ENCODE measurements at regions not wholly inside any gene's neighbourhood (a gene's known extent, or its start where the extent isn't known, plus 50 kb on each side); places are given as distances from the start of the nearest gene placed in this dataset.

GRCh38 chr3:117874904-117875874 lies 1159.5 kb downstream of the IGSF11 start:
- no peak for DNase-seq

- no peak for DNase-seq
These were observed 1158.8 kb downstream of the IGSF11 start for GRCh38 chr3:117875887-117876286.

DNA sequence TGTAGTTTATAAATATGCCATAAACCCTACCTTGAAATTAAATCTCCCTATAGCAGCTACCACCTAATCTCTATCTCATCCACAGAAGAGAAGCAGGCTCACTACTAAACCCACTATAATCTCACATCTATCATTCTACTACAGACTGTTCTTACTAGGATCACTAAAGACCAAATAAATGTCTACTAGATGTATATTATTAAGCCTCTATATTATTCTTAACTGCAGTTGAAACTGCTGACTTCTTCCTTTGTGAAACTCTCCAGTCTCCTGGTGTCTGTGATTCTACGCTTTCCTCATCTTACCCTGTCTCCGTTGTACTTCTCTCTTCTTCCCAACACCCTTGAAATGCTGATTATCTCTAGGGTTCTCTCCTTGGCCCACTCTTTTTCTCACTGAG lies 1154.0 kb downstream of the IGSF11 start:
- no peak for DNase-seq

- DNase-seq, result no peak
These were observed 1153.4 kb downstream of the IGSF11 start for GRCh38 chr3:117881210-117881609.

GRCh38 chr3:117885011-117885441 lies 1149.6 kb downstream of the IGSF11 start:
- no peak for DNase-seq

DNA sequence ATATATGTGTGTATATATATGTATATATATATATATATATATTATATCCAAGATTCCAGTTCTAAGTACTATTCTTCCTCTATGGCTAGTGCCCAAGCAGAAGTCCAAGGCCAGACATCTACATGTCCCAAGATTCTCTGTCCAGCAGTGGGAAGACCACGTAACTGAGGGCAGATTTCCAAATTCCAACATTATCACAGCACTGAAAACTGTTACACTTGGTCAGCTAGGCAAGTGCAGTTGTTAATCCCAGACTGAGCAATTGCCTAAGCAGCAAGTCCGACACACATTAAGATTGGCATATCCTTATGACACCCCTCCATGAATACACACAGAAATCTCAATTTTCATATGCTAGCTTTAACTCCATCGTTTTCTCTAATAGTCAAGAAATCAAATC lies 1148.5 kb downstream of the IGSF11 start:
- no peak for DNase-seq

GRCh38 chr3:117887031-117887430 lies 1147.6 kb downstream of the IGSF11 start:
- no peak for DNase-seq

GRCh38 chr3:117887901-117888300 lies 1146.7 kb downstream of the IGSF11 start:
- DNase-seq, result no peak

DNA sequence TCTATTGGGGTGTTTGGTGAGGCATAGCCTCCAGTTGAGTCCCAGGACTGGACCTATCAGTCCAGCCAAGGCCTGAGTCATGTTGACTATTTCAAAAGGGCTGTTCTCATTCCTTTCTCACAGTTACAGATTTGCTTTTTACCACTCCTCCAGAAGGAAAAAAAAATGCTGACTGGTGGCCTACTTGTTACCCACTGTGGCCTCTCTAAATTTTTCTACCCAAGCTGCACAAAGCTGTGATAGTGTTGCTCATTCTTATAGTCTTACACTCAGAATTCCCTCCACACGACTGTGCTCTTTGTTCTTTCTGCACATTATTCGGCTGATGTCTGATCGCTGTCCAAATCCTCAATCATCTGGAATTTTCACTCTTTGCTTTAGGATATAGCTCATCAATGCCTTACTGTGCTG lies 1142.2 kb downstream of the IGSF11 start:
- DNase-seq, result no peak

DNA sequence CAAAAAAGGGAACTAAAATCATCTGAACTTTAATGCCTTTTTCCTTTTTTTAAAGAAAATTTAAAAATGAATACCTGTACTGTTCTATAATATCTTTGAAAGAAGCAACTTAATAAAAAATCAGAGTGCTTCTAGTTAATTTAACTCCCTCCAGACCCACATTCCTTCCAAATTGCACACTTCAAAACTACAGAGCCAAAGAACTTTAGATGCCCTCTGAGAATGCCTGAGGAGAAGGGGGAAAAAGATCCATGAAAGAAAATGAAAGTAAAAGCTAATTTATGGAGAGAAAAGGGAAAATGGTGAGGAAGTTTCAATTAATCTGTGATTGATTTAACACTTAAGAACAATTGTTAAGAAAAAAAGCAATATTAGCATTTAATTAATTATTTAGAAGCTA lies 1141.6 kb downstream of the IGSF11 start:
- no peak for DNase-seq

DNA sequence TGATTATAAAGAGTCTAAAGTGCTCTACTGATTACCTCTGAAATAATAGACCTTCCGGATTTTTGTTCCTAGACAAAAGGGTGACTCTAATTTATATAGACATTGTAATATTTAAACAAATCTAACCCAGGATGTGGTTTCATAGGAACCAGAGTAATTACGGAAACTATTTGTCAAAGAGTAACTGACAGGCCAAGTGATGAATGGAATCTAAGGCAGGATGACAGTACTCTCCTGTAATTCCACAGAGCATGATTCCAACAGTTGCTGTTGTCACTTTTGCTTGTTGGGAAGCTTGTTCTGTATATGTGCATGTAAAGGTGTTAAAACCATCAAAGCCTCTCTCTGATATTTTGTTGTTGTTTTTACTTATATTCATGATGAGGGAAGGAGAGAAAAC lies 1141.0 kb downstream of the IGSF11 start:
- DNase-seq, result no peak

GRCh38 chr3:117898722-117899522 lies 1135.7 kb downstream of the IGSF11 start:
- no peak for DNase-seq

DNA sequence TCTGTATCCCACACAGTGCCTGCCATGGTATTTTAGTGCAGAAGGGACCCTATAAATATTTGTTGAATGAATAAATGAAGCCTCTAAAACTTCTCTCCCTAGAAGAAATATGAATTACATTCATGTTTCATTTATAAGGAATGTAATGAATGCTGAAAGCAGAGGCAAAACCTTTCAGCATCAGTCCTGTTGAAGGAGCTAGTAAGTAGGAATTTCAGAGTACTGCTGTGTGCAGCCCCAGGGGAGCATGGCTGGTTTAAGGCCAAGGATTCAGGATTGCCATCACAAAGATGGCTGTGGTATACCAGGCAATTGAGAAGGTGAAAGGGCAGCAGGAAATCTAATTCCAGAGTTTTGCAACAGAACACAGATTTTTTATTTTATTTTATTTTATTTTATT lies 1131.4 kb downstream of the IGSF11 start:
- no peak for DNase-seq

- no peak for DNase-seq
These were observed 1123.7 kb downstream of the IGSF11 start for GRCh38 chr3:117910820-117911521.

- DNase-seq, result no peak
These were observed 1122.3 kb downstream of the IGSF11 start for GRCh38 chr3:117912352-117912751.

DNA sequence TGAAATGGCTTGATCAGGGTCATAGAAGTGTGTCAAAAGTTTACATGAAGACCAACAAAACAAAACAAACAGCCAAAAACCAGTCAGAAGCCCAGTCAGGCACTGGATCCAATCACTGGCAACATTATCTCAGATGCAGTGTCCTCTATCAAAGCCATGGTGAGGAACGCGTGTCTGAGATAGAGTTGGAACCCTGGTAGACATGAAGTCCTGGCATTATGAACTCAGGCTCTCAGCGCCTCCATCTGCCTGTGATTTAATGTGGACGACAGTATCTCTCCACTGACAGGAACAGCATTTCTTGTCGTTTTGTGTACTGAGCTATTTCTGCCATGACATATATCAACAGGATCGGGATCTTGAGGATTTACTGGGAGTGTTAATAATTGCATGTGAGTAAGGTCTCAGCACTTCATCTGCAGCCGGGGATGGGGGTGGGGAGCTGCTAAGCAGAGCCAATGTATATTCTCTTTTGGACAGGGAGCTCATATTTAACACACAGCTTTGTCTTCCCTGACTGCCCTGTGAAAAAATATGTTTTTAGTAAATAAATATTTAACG lies 1120.0 kb downstream of the IGSF11 start:
- no peak for DNase-seq

GRCh38 chr3:117916839-117917238 lies 1117.8 kb downstream of the IGSF11 start:
- DNase-seq, result no peak

- DNase-seq, result no peak
These were observed 1115.0 kb downstream of the IGSF11 start for GRCh38 chr3:117919621-117920020.

DNA sequence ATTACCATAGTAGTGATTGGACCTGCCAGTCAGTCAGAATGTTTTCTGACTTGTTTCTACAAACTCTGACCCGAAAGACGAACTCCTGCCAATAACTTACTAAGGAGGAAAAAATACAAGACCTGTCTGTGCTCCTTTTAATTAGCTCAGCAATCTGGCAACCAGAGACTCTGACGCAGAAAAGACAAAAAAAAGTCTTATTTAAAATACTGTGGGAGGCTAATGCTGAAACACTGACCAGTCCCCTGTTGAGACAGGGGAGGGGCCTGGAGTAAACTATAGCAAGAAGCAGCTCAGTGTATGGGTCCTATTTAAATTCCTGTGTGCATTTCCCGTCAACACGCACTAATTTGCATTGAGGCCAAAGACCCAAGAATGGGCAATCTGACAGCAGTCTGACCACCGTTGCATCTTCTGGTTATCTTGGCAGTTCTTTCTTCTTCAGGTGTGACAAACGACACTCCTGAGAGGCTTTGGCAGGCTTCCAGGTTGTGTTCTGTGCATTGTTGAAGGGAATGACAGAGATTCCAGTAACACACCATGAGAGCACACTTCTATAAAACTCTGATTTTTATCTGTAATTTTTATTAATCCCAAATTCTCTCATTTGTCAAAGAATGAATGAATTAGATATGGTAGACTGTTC lies 1114.3 kb downstream of the IGSF11 start:
- DNase-seq, result no peak

GRCh38 chr3:117921411-117921810 lies 1113.2 kb downstream of the IGSF11 start:
- no peak for DNase-seq

- no peak for DNase-seq
These were observed 1112.6 kb downstream of the IGSF11 start for GRCh38 chr3:117922039-117922438.

DNA sequence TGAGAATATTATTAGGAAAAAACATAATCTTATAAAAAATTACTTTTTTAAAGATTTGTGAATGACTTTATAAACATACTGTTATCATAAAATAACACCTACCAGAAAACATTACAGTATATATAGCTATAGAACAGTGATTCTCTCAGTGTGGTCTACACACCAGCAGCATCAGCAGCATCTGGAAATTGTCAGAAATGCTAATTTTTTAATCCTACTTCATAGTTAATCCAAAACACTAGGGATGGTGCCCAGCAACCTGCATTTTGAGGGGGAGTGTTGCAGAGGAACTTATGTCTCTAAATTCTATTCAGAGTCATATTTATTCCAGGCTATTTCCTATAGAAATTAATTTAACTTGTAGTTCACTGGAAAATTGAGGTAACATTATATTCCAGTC lies 1107.8 kb downstream of the IGSF11 start:
- DNase-seq, result no peak
